A673 (cell line): ENCODE measurements at regions not wholly inside any gene's neighbourhood (a gene's known extent, or its start where the extent isn't known, plus 50 kb on each side); places are given as distances from the start of the nearest gene placed in this dataset.

ENCODE experiments used
- BruUV-seq: library from RNA; stranded (reverse); fragments of 400-500 nt; replicated peaks from 2 replicates; lab custom pipeline; 2021; lab: Mats Ljungman, UMichigan
- CTCF ChIA-PET: fragments of 300-600 bp; sonication (Branson Sonifier 250); formaldehyde crosslinking; loops from one replicate; lab custom pipeline; 2022; ENCODE audit warnings: antibody characterized with exemption; lab: Charles Lee
- POLR2A ChIA-PET: fragments of 300-600 bp; sonication (Branson Sonifier 250); formaldehyde crosslinking; loops from one replicate; lab custom pipeline; 2022; ENCODE audit warnings: antibody characterized with exemption; ENCODE audit not compliant: low non-redundant PET; lab: Charles Lee
- DNase-seq: peaks from one replicate; pipeline ENCODE4 v3.0.0-alpha.2; 2015; ENCODE audit warnings: low spot score
- H3K27ac ChIP-seq: fragments of 200-600 bp; sonication (generic); 2 replicates; pipeline ENCODE4 v1.5.1; 2016; ENCODE audit warnings: mixed run types, low read depth, mild to moderate bottlenecking, mixed read lengths, antibody characterized with exemption, low read length; ENCODE audit not compliant: poor library complexity, severe bottlenecking
- H3K27me3 ChIP-seq: fragments of 200-600 bp; sonication (generic); replicated peaks from 2 replicates; pipeline ENCODE4 v1.6.1; 2017; ENCODE audit warnings: mixed run types, low read depth, mild to moderate bottlenecking, mixed read lengths, antibody characterized with exemption, low read length; ENCODE audit not compliant: insufficient read depth, poor library complexity
- H3K36me3 ChIP-seq: fragments of 200-600 bp; sonication (generic); 2 replicates; pipeline ENCODE4 v1.6.1; 2016; ENCODE audit warnings: mixed run types, mild to moderate bottlenecking, mixed read lengths, antibody characterized with exemption, low read length; ENCODE audit not compliant: insufficient read depth, poor library complexity, severe bottlenecking
- H3K4me1 ChIP-seq: fragments of 200-600 bp; sonication (generic); 2 replicates; pipeline ENCODE4 v1.6.1; 2017; ENCODE audit warnings: mixed run types, mild to moderate bottlenecking, mixed read lengths, antibody characterized with exemption, low read length; ENCODE audit not compliant: insufficient read depth, poor library complexity, severe bottlenecking
- H3K4me3 ChIP-seq: fragments of 200-600 bp; sonication (generic); 2 replicates; pipeline ENCODE4 v1.5.1; 2016; ENCODE audit warnings: low read depth, mixed run types, mild to moderate bottlenecking, mixed read lengths, low read length; ENCODE audit not compliant: poor library complexity, severe bottlenecking
- H3K9me3 ChIP-seq: fragments of 200-600 bp; sonication (generic); 2 replicates; pipeline ENCODE4 v1.6.1; 2016; ENCODE audit warnings: mixed run types, low read depth, mild to moderate bottlenecking, mixed read lengths, antibody characterized with exemption, low read length; ENCODE audit not compliant: poor library complexity, severe bottlenecking
- EZH2 ChIP-seq: fragments of 200-600 bp; sonication (generic); IDR thresholded peaks from 2 replicates; pipeline ENCODE4 v1.6.1; 2017; ENCODE audit warnings: borderline replicate concordance, low read depth, mild to moderate bottlenecking, mixed read lengths, antibody characterized with exemption, low read length; ENCODE audit not compliant: poor library complexity, severe bottlenecking
- intact Hi-C: fragments of 100-400 bp; cut with micrococcal nuclease; formaldehyde crosslinking; loops from one replicate; pipeline ENCODE4 v1.10.0; 2022; ENCODE audit not compliant: unreplicated experiment
- TF ChIP-seq, protein P1 (sequence below): fragments of 300-800, 200-600 bp; sonication (generic); conservative IDR thresholded peaks from 2 replicates; pipeline ENCODE4 v1.5.1; 2017; ENCODE audit warnings: low read depth, mild to moderate bottlenecking, antibody characterized with exemption, low read length, moderate library complexity, mixed read lengths

DNA sequence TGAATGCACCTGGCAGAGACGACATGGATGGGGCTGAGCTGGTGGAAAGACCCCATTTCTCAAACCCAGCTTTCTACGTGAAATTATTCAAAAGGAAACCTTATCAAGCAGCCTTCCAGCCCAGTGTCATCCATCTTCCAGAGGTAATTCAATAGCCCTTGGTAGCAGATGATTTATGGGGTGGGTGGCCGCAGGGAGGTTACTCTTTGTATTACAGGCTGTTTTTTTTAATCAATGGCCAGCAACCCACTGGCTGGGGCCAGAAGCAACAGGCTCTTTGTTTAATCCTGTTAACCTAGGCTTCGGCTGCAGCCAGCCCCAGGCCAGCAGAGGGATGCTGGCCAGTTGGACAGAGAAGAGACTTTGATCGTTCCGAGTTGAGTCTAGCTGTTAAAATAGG, 139.8 kb upstream of the SRRM4 start:
- no peak for DNase-seq
- H3K9me3 ChIP-seq, result no peaks in the 10 kb centered on the region
- no peak for TF ChIP-seq EZH2
- TF ChIP-seq, protein P1, sequence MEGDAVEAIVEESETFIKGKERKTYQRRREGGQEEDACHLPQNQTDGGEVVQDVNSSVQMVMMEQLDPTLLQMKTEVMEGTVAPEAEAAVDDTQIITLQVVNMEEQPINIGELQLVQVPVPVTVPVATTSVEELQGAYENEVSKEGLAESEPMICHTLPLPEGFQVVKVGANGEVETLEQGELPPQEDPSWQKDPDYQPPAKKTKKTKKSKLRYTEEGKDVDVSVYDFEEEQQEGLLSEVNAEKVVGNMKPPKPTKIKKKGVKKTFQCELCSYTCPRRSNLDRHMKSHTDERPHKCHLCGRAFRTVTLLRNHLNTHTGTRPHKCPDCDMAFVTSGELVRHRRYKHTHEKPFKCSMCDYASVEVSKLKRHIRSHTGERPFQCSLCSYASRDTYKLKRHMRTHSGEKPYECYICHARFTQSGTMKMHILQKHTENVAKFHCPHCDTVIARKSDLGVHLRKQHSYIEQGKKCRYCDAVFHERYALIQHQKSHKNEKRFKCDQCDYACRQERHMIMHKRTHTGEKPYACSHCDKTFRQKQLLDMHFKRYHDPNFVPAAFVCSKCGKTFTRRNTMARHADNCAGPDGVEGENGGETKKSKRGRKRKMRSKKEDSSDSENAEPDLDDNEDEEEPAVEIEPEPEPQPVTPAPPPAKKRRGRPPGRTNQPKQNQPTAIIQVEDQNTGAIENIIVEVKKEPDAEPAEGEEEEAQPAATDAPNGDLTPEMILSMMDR, result no peak
- H3K27ac ChIP-seq, result no peak overlapping the region
- POLR2A ChIA-PET, result no interaction called here
- no peak overlapping the region for H3K4me3 ChIP-seq
- no peaks in the 10 kb centered on the region for H3K36me3 ChIP-seq
- H3K4me1 ChIP-seq, result no peaks in the 10 kb centered on the region
- intact Hi-C loops, result no loop called here
- H3K27me3 ChIP-seq, result peaks cover 5% of the 10 kb centered on the region
- no TSS peak for BruUV-seq
- CTCF ChIA-PET, result no interaction called here

DNA sequence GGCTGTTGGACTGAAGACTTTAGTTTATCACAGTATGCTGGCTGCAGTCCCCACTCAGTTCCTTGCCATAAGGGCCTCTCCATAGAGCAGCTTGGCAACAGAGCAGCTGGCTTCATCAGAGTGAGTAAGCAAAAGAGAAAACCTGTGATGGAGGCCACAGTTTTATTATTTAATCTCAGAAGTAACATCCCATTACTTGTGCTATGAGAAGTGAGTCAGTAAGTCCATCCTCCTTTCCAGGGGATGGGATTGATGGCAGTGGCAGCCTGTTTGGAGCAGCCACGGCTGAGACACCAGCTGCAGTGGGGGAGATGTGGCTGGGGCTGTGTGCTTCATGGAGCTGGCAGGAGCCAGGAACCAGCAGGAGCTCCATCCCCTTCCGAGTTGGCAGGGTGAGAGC, 138.5 kb upstream of the SRRM4 start:
- Histone ChIP-seq H3K4me3 (no peak overlapping the region), H3K4me1 (no peaks in the 10 kb centered on the region), H3K27me3 (peaks cover 5% of the 10 kb centered on the region), H3K36me3 (no peaks in the 10 kb centered on the region), H3K27ac (no peak overlapping the region), H3K9me3 (no peaks in the 10 kb centered on the region)
- ChIA-PET CTCF (no interaction called here), POLR2A (no interaction called here)
- TF ChIP-seq EZH2, result no peak
- TF ChIP-seq, protein P1, result no peak
- DNase-seq, result no peak
- BruUV-seq, result no TSS peak
- intact Hi-C loops, result no loop called here

DNA sequence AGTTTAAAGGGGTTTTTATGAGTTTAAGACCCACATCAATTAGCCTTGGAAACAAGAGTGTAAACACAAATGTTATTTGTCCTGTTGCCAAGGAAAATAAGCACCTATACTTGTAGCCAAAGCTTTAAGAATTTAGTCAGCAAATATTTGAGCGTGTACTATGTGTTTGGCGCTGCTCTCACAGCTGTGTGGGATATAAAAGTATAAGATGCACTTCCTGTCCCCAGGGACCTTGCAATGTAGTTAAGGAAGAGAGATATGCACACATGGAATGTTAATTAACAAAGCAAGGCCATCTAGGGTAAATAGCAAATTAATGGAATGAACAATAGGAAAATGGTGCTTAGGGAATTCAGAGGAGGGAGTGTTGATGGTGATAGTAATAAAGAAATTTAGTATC, 134.9 kb upstream of the SRRM4 start:
- intact Hi-C loops, result no loop called here
- ChIA-PET CTCF (no interaction called here), POLR2A (interaction anchor here (0.8 kb wide), 1 partner anchor 9 kb away, joined by 3 read pairs; no protein-coding TSS in a partner anchor)
- DNase-seq, result no peak
- Histone ChIP-seq H3K9me3 (no peaks in the 10 kb centered on the region), H3K36me3 (no peaks in the 10 kb centered on the region), H3K27me3 (peaks cover 5% of the 10 kb centered on the region), H3K27ac (no peak overlapping the region), H3K4me3 (no peak overlapping the region), H3K4me1 (no peaks in the 10 kb centered on the region)
- BruUV-seq, result no TSS peak
- no peak for TF ChIP-seq EZH2
- TF ChIP-seq, protein P1, result no peak
